T-helper 1 cell treated with Interleukin-12 subunit alpha and Interleukin-12 subunit beta and Interleukin-4 antibody, amounts not matched to agents 30 μg/mL and 1 μg/mL, for 36 hours (primary cell): ENCODE measurements at regions not wholly inside any gene's neighbourhood (a gene's known extent, or its start where the extent isn't known, plus 50 kb on each side); places are given as distances from the start of the nearest gene placed in this dataset.

Source experiments
- H3K27ac Mint-ChIP-seq: one replicate; pipeline ENCODE4 v1.8.0; 2021; ENCODE audit warnings: mild to moderate bottlenecking, mixed read lengths
- H3K27me3 Mint-ChIP-seq: one replicate; pipeline ENCODE4 v1.8.0; 2021; ENCODE audit warnings: low read depth, mixed read lengths
- H3K36me3 Mint-ChIP-seq: one replicate; pipeline ENCODE4 v1.8.0; 2021; ENCODE audit warnings: low read depth, mixed read lengths
- H3K4me1 Mint-ChIP-seq: one replicate; pipeline ENCODE4 v1.8.0; 2021; ENCODE audit warnings: low read depth, mixed read lengths
- H3K4me3 Mint-ChIP-seq: one replicate; pipeline ENCODE4 v1.8.0; 2021; ENCODE audit warnings: mild to moderate bottlenecking, moderate library complexity, mixed read lengths
- H3K9me3 Mint-ChIP-seq: one replicate; pipeline ENCODE4 v1.8.0; 2021; ENCODE audit warnings: mixed read lengths

DNA sequence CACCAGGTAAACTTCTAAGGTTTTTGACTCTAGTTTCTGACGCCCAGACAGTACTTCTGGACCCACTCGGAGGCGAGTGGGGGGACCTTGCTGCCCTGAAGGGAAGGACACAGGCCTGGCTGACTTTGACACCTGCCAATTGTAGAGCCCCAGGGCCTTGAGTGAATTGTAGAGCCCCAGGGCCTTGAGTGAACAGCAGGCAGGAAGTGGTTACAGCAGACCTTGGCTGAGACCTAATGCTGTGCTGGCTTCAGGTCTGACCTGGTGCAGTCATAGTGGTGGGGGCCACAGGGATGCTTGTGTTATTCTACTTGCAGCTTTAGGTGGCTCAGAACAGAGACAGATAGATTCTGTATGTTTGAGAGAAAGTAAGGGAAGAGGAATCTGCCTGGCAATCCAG lies 344.3 kb downstream of the DUSP10 start:
- H3K27me3 Mint-ChIP-seq: no peaks in the 10 kb centered on the region
- H3K27ac Mint-ChIP-seq: no peak overlapping the region
- H3K9me3 Mint-ChIP-seq: no peaks in the 10 kb centered on the region
- H3K4me3 Mint-ChIP-seq: no peak overlapping the region
- no peaks in the 10 kb centered on the region for H3K36me3 Mint-ChIP-seq
- H3K4me1 Mint-ChIP-seq: no peaks in the 10 kb centered on the region

DNA sequence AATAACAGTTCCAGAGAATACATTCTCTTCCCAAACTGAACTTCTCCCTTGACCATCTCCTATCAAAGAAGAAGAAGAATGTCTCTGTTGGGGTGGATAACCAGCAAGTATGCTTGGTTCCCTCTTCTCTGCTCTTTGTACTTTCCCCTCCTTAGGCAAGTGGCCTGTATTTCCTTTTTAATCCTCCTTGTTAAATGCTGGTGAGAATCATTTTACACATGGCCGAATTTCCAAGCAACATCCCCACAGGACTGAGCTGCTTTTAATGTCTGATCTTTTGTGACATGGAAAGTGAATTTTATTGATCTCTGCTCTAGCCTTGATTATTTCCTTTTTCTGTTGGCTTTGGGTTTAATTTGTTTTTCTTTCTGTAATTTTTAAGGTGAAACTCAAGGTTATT lies 336.7 kb downstream of the DUSP10 start:
- Mint-ChIP-seq H3K27ac (no peak overlapping the region), H3K27me3 (no peaks in the 10 kb centered on the region), H3K36me3 (no peaks in the 10 kb centered on the region), H3K9me3 (no peaks in the 10 kb centered on the region), H3K4me1 (no peaks in the 10 kb centered on the region), H3K4me3 (no peak overlapping the region)

GRCh38 chr1:221408117-221408803 lies 333.6 kb downstream of the DUSP10 start:
- no peaks in the 10 kb centered on the region for H3K9me3 Mint-ChIP-seq
- no peak overlapping the region for H3K4me3 Mint-ChIP-seq

GRCh38 chr1:221411283-221411682 lies 330.6 kb downstream of the DUSP10 start:
- no peaks in the 10 kb centered on the region for H3K4me1 Mint-ChIP-seq
- no peaks in the 10 kb centered on the region for H3K36me3 Mint-ChIP-seq

More at GRCh38 chr1:221408117-221408803, 333.6 kb downstream of the DUSP10 start:
- H3K4me1 Mint-ChIP-seq: no peaks in the 10 kb centered on the region
- no peak overlapping the region for H3K27ac Mint-ChIP-seq
- H3K36me3 Mint-ChIP-seq: no peaks in the 10 kb centered on the region
- H3K27me3 Mint-ChIP-seq: no peaks in the 10 kb centered on the region

GRCh38 chr1:221414772-221415539 lies 326.9 kb downstream of the DUSP10 start:
- no peaks in the 10 kb centered on the region for H3K4me1 Mint-ChIP-seq
- no peak overlapping the region for H3K4me3 Mint-ChIP-seq
- H3K27ac Mint-ChIP-seq: no peak overlapping the region
- no peaks in the 10 kb centered on the region for H3K36me3 Mint-ChIP-seq
- peaks cover 4% of the 10 kb centered on the region for H3K27me3 Mint-ChIP-seq
- H3K9me3 Mint-ChIP-seq: no peaks in the 10 kb centered on the region

More at GRCh38 chr1:221411283-221411682, 330.6 kb downstream of the DUSP10 start:
- H3K27me3 Mint-ChIP-seq: no peaks in the 10 kb centered on the region
- H3K4me3 Mint-ChIP-seq: no peak overlapping the region
- no peaks in the 10 kb centered on the region for H3K9me3 Mint-ChIP-seq
- H3K27ac Mint-ChIP-seq: no peak overlapping the region

DNA sequence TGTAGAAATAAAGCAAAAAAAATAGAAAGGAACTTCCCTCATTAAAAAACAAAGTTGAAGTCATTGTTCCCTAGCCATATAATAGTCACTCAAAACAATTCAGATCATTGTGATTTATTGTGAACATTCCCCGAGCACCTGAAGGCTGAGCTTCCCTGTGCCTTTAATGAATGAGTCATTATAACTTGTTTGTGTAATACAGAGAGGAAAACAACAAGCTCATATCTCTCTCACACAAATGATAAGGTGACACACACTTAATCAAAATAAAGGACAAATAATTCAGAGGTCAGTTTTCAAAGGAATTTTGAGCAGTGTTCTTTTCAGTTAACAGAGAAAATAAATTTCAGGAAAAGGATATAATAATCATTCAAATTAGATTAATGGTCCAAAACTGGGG lies 326.2 kb downstream of the DUSP10 start:
- Mint-ChIP-seq H3K27ac (no peak overlapping the region), H3K9me3 (no peaks in the 10 kb centered on the region), H3K36me3 (no peaks in the 10 kb centered on the region), H3K4me3 (no peak overlapping the region), H3K27me3 (peaks cover 4% of the 10 kb centered on the region), H3K4me1 (no peaks in the 10 kb centered on the region)

- Mint-ChIP-seq H3K27me3 (peaks cover 4% of the 10 kb centered on the region), H3K27ac (no peak overlapping the region), H3K4me3 (no peak overlapping the region), H3K36me3 (no peaks in the 10 kb centered on the region), H3K4me1 (no peaks in the 10 kb centered on the region), H3K9me3 (no peaks in the 10 kb centered on the region)
Observed at GRCh38 chr1:221416142-221416541, 325.7 kb downstream of the DUSP10 start.

DNA sequence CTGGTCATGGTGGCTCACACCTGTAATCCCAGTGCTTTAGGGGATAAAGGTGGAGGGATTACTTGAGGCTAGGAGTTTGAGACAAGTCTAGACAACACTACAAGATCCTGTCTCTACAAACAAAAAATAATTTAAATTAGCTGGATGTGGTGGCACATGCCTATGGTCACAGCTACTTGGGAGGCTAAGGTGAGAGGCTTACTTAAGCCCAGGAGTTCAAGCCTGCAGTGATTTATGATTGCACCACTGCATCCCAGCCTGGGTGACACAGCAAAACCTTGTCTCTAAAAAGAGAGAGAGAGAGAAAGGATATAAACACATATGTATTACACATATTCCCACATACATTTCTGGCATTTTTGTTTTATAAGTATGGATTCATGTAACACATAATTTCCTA lies 325.2 kb downstream of the DUSP10 start:
- Mint-ChIP-seq H3K4me3 (no peak overlapping the region), H3K27ac (no peak overlapping the region)

DNA sequence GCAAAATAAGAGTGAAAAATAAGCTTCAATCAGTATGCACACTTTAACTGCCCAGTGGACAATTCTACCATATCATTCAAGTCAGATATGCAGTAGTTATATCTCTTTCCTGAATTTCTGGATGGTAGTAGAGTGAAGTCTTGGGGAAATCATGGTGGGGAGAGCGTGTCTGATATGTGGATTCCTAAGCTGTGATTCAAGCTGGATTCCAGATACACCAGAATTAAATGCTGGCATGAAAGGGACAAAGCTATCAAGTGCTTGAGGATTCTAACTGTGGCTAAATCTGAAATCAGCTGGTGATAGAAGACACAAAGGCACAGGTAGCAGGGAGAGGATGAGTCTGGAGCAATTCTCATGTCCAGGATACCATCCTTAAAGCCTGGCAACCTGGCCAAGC lies 323.5 kb downstream of the DUSP10 start:
- Mint-ChIP-seq H3K4me3 (no peak overlapping the region), H3K9me3 (no peaks in the 10 kb centered on the region), H3K4me1 (no peaks in the 10 kb centered on the region), H3K27me3 (peaks cover 4% of the 10 kb centered on the region), H3K27ac (no peak overlapping the region), H3K36me3 (no peaks in the 10 kb centered on the region)

More for the DNA sequence above, 325.2 kb downstream of the DUSP10 start:
- Mint-ChIP-seq H3K9me3 (no peaks in the 10 kb centered on the region), H3K27me3 (peaks cover 4% of the 10 kb centered on the region), H3K36me3 (no peaks in the 10 kb centered on the region), H3K4me1 (no peaks in the 10 kb centered on the region)

DNA sequence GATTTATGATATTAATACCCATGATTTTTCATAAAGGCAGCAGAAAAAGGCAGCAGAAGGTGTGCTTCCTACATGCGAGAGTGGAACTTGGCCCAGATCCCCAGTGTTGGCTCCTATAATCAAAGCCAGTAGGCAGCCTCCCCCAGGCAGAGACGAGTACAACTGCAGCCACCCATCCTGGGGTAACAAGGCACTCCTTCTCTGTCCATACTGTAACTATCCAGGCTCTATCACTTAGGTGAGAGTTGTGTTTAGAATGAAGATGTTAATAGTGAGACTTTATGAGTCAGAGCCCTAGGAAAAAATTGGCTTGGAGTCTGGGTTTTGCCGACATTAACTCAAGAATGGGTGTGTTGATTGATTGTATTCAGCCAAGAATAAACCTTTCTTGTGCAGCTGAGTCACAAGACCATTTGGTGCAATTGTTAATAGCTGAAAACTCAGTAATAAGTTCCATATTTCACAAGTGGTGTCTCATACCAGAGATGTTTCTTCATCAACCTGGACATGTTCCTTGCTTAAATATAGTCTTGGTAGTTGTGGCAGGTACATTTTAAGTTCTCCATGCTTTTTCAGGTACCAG lies 322.3 kb downstream of the DUSP10 start:
- no peak overlapping the region for H3K4me3 Mint-ChIP-seq
- no peak overlapping the region for H3K27ac Mint-ChIP-seq
- no peaks in the 10 kb centered on the region for H3K9me3 Mint-ChIP-seq
- peaks cover 4% of the 10 kb centered on the region for H3K27me3 Mint-ChIP-seq
- H3K36me3 Mint-ChIP-seq: no peaks in the 10 kb centered on the region
- H3K4me1 Mint-ChIP-seq: no peaks in the 10 kb centered on the region

- Mint-ChIP-seq H3K9me3 (peaks cover 4% of the 10 kb centered on the region), H3K4me1 (no peaks in the 10 kb centered on the region), H3K4me3 (no peak overlapping the region), H3K36me3 (no peaks in the 10 kb centered on the region), H3K27ac (no peak overlapping the region), H3K27me3 (peaks cover 16% of the 10 kb centered on the region)
Observed at GRCh38 chr1:221429264-221429663, 312.6 kb downstream of the DUSP10 start.

DNA sequence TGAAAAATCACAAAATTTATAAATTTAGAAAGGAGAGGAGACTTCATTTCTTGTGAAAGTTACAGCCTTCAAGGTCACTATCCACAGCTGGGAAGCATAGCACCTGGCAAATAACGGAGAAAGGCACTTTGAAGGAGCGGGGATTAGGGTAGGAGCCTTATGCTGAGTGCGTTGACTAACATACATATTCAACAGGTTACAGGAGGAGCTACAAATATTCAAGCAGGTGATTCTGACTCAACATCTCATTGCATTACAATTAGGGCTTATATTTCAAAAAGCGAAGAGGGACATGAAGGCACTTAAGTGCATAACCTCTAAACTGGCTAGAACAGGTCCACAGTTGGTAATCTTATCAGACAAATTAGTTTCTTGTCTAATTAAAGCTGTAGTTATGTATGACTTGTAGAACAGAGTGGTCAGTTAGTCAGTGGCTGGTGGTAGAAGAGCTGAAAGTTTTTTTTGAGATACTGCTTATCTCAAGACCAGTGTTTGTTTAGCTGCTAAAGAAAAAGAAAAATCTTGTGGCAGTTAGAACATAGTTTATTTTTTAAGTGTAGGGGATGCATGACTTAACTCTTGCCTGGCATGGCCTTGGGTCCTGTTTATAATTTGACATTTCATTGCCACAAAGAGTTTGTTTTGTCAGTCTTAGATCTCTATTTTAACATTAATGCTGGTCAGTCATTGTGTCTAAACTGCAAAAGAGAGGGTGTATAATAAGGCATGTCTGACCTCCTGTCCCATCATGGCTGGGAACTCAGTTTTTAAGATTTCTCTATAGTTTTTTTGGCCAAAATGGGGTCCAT lies 311.5 kb downstream of the DUSP10 start:
- peaks cover 4% of the 10 kb centered on the region for H3K9me3 Mint-ChIP-seq
- no peaks in the 10 kb centered on the region for H3K36me3 Mint-ChIP-seq
- H3K4me3 Mint-ChIP-seq: no peak overlapping the region
- peaks cover 2% of the 10 kb centered on the region for H3K4me1 Mint-ChIP-seq
- H3K27ac Mint-ChIP-seq: no peak overlapping the region
- peaks cover 16% of the 10 kb centered on the region for H3K27me3 Mint-ChIP-seq

DNA sequence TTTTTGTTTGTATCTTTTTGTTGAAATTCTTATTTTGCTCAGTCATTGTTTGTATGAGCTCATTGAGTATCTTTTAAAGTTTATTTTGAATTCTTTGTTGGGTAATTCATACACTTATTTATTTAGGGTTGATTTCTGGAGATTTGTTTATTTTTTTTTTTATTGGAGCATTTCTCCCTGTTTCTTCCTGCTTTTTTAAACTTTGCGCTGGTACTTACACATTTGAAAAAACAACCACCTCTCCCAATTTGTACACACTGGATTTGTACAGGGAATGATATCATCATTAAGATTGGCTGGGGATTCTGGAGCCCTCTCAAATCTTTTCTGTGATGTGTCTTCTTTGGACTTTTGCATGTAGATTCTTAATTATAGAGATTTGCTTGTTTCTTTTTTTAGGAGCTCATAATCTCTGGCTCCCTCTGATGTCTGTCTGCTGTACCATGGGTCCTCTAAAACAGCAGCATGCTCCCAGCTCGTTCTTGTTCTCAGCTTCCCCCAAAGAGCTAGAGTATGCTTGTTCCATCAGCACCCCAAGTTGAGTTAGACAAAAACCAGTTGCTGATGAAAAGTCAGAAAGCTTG lies 310.7 kb downstream of the DUSP10 start:
- Mint-ChIP-seq H3K9me3 (peaks cover 4% of the 10 kb centered on the region), H3K4me1 (peaks cover 2% of the 10 kb centered on the region), H3K4me3 (no peak overlapping the region), H3K27ac (no peak overlapping the region), H3K27me3 (peaks cover 16% of the 10 kb centered on the region), H3K36me3 (no peaks in the 10 kb centered on the region)

DNA sequence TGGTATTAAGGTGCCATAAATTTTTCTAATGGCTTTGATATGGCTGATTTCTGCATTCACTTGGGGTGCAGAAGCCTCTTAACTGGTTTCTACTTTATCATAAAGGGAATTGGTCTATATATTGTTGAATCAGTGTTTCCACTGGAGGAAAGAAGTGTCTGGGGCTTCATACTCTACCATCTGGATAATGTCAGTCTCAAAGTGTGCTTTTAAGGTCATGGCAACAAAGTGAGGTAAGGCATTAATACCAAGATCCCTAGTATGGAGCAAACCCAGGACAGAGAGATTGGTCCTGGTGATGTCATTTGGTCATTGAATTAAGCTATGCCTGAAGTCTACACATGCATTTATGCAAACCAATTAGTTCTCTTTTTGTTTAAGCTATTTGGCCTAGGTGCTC lies 309.9 kb downstream of the DUSP10 start:
- Mint-ChIP-seq H3K27ac (no peak overlapping the region), H3K27me3 (peaks cover 16% of the 10 kb centered on the region)

More for the DNA sequence above, 309.9 kb downstream of the DUSP10 start:
- no peak overlapping the region for H3K4me3 Mint-ChIP-seq
- H3K4me1 Mint-ChIP-seq: peaks cover 2% of the 10 kb centered on the region
- H3K36me3 Mint-ChIP-seq: no peaks in the 10 kb centered on the region
- peaks cover 4% of the 10 kb centered on the region for H3K9me3 Mint-ChIP-seq
